HepG2 (cell line): ENCODE measurements at regions not wholly inside any gene's neighbourhood (a gene's known extent, or its start where the extent isn't known, plus 50 kb on each side); places are given as distances from the start of the nearest gene placed in this dataset.

ENCODE experiments used
- ATAC-seq: fragments of 200-7000 bp; cut with Tn5 transposase; 3 replicates; pipeline ENCODE4 v1.9.1; 2020; ENCODE audit warnings: mild to moderate bottlenecking, moderate library complexity
- BruUV-seq: library from RNA; stranded (reverse); fragments of 400-500 nt; replicated peaks from 2 replicates; lab custom pipeline; 2021; lab: Mats Ljungman, UMichigan
- CTCF ChIA-PET: fragments of 300-600 bp; formaldehyde crosslinking; extraction: SDS; loops from one replicate; lab custom pipeline; 2021; ENCODE audit warnings: low total read pairs, inconsistent platforms, low intra/inter-chr PET ratio; lab: Yijun Ruan, JAX
- POLR2A ChIA-PET: fragments of 350-600 bp; sonication (Branson Sonifier 250); formaldehyde crosslinking; loops from one replicate; lab custom pipeline; 2020; ENCODE audit warnings: antibody characterized with exemption, inconsistent platforms; lab: Yijun Ruan, JAX
- DNase-seq: peaks from one replicate; pipeline ENCODE4 v3.0.0-alpha.2; 2015; ENCODE audit warnings: low spot score
- FAIRE-seq: peaks from 3 replicates; lab custom pipeline; 2011; peaks lifted over from hg19 to GRCh38; lab: Jason Lieb, UNC
- H2AFZ ChIP-seq: one replicate; pipeline ENCODE4 v1.6.1; 2011; ENCODE audit warnings: low read length, inconsistent platforms
- H3K27ac ChIP-seq: fragments of 300-600 bp; 3 replicates; pipeline ENCODE4 v1.8.0; 2011; ENCODE audit warnings: mixed run types, mild to moderate bottlenecking, mixed read lengths, low read length, inconsistent platforms; ENCODE audit not compliant: insufficient read depth; ENCODE audit errors: extremely low read length
- H3K27me3 ChIP-seq, 2 experiments: fragments of 200-600 bp in 1 of 2; 2 replicates in 1 of 2; 3 replicates in 1 of 2; pipeline versions ENCODE4 v1.6.0 to v1.8.0; 2011; ENCODE audit warnings: low read length in 2 of 2, mild to moderate bottlenecking in 2 of 2, moderate library complexity in 2 of 2, inconsistent platforms in 1 of 2; ENCODE audit not compliant: insufficient read depth in 2 of 2, control insufficient read depth in 1 of 2
- H3K36me3 ChIP-seq, 2 experiments: fragments of 200-600 bp in 1 of 2; replicated peaks in 1 of 2; 2 replicates in 1 of 2; 3 replicates in 1 of 2; pipeline versions ENCODE4 v1.5.1 to v1.8.0; 2011; ENCODE audit warnings: low read length in 2 of 2, inconsistent platforms in 1 of 2; ENCODE audit not compliant: insufficient read depth in 2 of 2, control insufficient read depth in 1 of 2
- H3K4me1 ChIP-seq: 2 replicates; pipeline ENCODE4 v1.5.1; 2012; ENCODE audit warnings: low read length, inconsistent platforms; ENCODE audit not compliant: insufficient read depth
- H3K4me2 ChIP-seq: 2 replicates; pipeline ENCODE4 v1.6.0; 2011; ENCODE audit warnings: low read depth, low read length, inconsistent platforms
- H3K4me3 ChIP-seq, 3 experiments: fragments of 200-600 bp in 1 of 3; sonication (generic), shearing (Covaris generic) in 1 of 3; replicated peaks in 1 of 3; 2 replicates each; pipeline ENCODE4 v1.5.1; 2011 to 2016; ENCODE audit warnings: low read length in 3 of 3, inconsistent platforms in 2 of 3, low read depth in 2 of 3, mild to moderate bottlenecking in 2 of 3, control low read depth in 1 of 3, mixed read lengths in 1 of 3; ENCODE audit not compliant: insufficient read depth in 1 of 3
- H3K79me2 ChIP-seq: one replicate; pipeline ENCODE4 v1.6.1; 2011; ENCODE audit warnings: low read length, inconsistent platforms; ENCODE audit not compliant: insufficient read depth
- H3K9ac ChIP-seq: 2 replicates; pipeline ENCODE4 v1.6.0; 2011; ENCODE audit warnings: mild to moderate bottlenecking, low read depth, low read length, inconsistent platforms; ENCODE audit not compliant: insufficient read depth
- H3K9me3 ChIP-seq: 2 replicates; pipeline ENCODE4 v1.5.1; 2012; ENCODE audit warnings: mild to moderate bottlenecking, low read length
- H4K20me1 ChIP-seq: 2 replicates; pipeline ENCODE4 v1.6.0; 2011; ENCODE audit warnings: inconsistent platforms, mild to moderate bottlenecking, low read length, moderate library complexity; ENCODE audit not compliant: insufficient read depth
- DPF2 ChIP-seq: sonication (generic); formaldehyde crosslinking; IDR thresholded peaks from 2 replicates; pipeline ENCODE4 v1.4.0; 2020; ENCODE audit warnings: mild to moderate bottlenecking, low read depth, missing genetic modification reagents, borderline replicate concordance
- FOXO1 ChIP-seq: sonication (generic); formaldehyde crosslinking; IDR thresholded peaks from 2 replicates; pipeline ENCODE4 v1.4.0; 2020; ENCODE audit warnings: missing genetic modification reagents
- MIXL1 ChIP-seq: IDR thresholded peaks from 2 replicates; pipeline ENCODE4 v1.6.1; 2016
- PHB2 ChIP-seq: fragments of 450-650 bp; IDR thresholded peaks from 2 replicates; pipeline ENCODE4 v1.6.1; 2018; ENCODE audit not compliant: partially characterized antibody
- PITX1 ChIP-seq: sonication (generic); formaldehyde crosslinking; IDR thresholded peaks from 2 replicates; pipeline ENCODE4 v1.5.1; 2020; ENCODE audit warnings: mild to moderate bottlenecking, missing genetic modification reagents
- RAD51 ChIP-seq: fragments of 450-650 bp; IDR thresholded peaks from 2 replicates; pipeline ENCODE4 v1.6.1; 2016; ENCODE audit warnings: borderline replicate concordance
- RFXANK ChIP-seq: IDR thresholded peaks from 2 replicates; pipeline ENCODE4 v1.6.1; 2016
- THAP11 ChIP-seq: IDR thresholded peaks from 2 replicates; pipeline ENCODE4 v1.6.1; 2016; ENCODE audit warnings: missing biosample characterization, missing genetic modification reagents
- TSC22D2 ChIP-seq: sonication (generic); formaldehyde crosslinking; IDR thresholded peaks from 2 replicates; pipeline ENCODE4 v1.5.1; 2020; ENCODE audit warnings: missing genetic modification reagents, mild to moderate bottlenecking, borderline replicate concordance
- ZNF562 ChIP-seq: sonication (generic); formaldehyde crosslinking; IDR thresholded peaks from 2 replicates; pipeline ENCODE4 v1.8.0; 2022; ENCODE audit warnings: missing genetic modification reagents, borderline replicate concordance
- ZNF570 ChIP-seq: sonication (generic); formaldehyde crosslinking; IDR thresholded peaks from 2 replicates; pipeline ENCODE4 v1.4.0; 2020; ENCODE audit warnings: mild to moderate bottlenecking, missing genetic modification reagents, borderline replicate concordance
- WGBS: methylation state at CpG from one replicate; pipeline ENCODE4 v1.1.6; 2017; ENCODE audit warnings: low lambda C conversion rate; 5-methylcytosine and 5-hydroxymethylcytosine counted together
- in situ Hi-C: cut with HindIII; loops from 2 replicates; pipeline ENCODE4 v1.10.0; 2017; ENCODE audit warnings: low pct_unique_long_range_greater_than_20kb; ENCODE audit not compliant: extremely low pct_ligation_motif_present
- intact Hi-C: fragments of 100-400 bp; cut with micrococcal nuclease; formaldehyde crosslinking; loops from one replicate; pipeline ENCODE4 v1.10.0; 2022; ENCODE audit not compliant: unreplicated experiment
- TF ChIP-seq, protein P1 (sequence below): IDR thresholded peaks from 2 replicates; pipeline ENCODE4 v1.6.1; 2018; ENCODE audit warnings: missing genetic modification reagents

- Histone ChIP-seq H3K27me3 (no peaks in the 10 kb centered on the region), H3K79me2 (no peaks in the 10 kb centered on the region), H3K9me3 (no peaks in the 10 kb centered on the region), H4K20me1 (no peaks in the 10 kb centered on the region), H3K4me1 (peaks cover 15% of the 10 kb centered on the region), H3K27ac (no peak overlapping the region), H2AFZ (no peak overlapping the region), H3K4me2 (no peak overlapping the region), H3K36me3 (no peaks in the 10 kb centered on the region), H3K9ac (no peak overlapping the region), H3K4me3 (no peak overlapping the region)
- WGBS = 91% methylated on average over 3 of the region's 3 CpGs
- TF ChIP-seq ZNF562 (CRISPR knock-in tag) (no peak), MIXL1 (CRISPR knock-in tag) (no peak), RAD51 (no peak), ZNF570 (no peak), FOXO1 (CRISPR knock-in tag) (no peak), TSC22D2 (CRISPR knock-in tag) (no peak), RFXANK (CRISPR knock-in tag) (no peak), THAP11 (no peak), PITX1 (CRISPR knock-in tag) (no peak), DPF2 (no peak), PHB2 (no peak)
- TF ChIP-seq, protein P1, sequence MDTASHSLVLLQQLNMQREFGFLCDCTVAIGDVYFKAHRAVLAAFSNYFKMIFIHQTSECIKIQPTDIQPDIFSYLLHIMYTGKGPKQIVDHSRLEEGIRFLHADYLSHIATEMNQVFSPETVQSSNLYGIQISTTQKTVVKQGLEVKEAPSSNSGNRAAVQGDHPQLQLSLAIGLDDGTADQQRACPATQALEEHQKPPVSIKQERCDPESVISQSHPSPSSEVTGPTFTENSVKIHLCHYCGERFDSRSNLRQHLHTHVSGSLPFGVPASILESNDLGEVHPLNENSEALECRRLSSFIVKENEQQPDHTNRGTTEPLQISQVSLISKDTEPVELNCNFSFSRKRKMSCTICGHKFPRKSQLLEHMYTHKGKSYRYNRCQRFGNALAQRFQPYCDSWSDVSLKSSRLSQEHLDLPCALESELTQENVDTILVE (CRISPR knock-in tag) = no peak
- in situ Hi-C loops (no loop called here), intact Hi-C loops (no loop called here)
- ATAC-seq (no peak), DNase-seq (no peak), FAIRE-seq (no peak)
- CTCF ChIA-PET = no interaction called here
- no TSS peak for BruUV-seq
- POLR2A ChIA-PET = no interaction called here
These were observed 261.1 kb downstream of the ANAPC1 start for GRCh38 chr2:111622859-111623258.
